GM18519 (cell line): ENCODE measurements at regions not wholly inside any gene's neighbourhood (a gene's known extent, or its start where the extent isn't known, plus 50 kb on each side); places are given as distances from the start of the nearest gene placed in this dataset.
"Not testable (repeated sequence)": the region's sequence is repeated elsewhere in the genome, so short reads cannot be mapped to it uniquely, and the experiment has no call there.

Source experiments
- ATAC-seq: cut with Tn5 transposase; IDR thresholded peaks from one replicate; pipeline ENCODE4 v1.9.1; 2021; ENCODE audit warnings: mild to moderate bottlenecking, moderate library complexity; ENCODE audit not compliant: unreplicated experiment, low FRiP score

DNA sequence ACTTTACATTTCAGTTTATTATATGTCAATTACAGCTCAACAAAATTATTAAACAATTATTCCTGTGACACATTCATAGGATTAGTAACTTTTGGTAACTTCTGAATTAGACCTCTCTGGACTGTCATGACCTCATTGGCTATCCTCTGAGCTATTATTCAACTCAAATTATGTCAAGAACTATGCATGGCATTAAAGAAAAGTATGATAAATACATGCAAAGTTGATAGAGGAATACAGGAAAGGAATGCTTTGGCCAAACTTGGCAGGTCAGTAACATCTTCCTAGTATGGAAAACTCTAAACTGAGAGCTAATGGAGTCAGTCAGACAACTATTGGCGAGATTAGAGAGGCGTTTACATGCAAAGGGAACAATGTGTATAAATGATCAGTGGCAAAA is 158.4 kb downstream of the DUSP10 start:
- ATAC-seq = no peak

DNA sequence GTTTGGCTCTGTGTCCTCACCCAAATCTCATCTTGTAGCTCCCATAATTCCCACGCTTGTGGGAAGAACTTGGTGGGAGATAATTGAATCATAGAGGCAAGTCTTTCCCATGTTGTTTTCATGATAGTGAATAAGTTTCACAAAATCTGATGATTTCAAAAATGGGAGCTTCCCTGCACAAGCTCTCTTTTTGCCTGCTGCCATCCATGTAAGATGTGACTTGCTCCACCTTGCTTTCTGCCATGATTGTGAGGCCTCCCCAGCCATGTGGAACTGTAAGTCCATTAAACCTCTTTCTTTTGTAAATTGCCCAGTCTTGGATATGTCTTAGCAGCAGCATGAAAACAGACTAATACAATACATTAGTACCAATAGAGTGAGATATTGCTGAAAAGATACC is 154.9 kb downstream of the DUSP10 start:
- ATAC-seq = not testable (repeated sequence)

DNA sequence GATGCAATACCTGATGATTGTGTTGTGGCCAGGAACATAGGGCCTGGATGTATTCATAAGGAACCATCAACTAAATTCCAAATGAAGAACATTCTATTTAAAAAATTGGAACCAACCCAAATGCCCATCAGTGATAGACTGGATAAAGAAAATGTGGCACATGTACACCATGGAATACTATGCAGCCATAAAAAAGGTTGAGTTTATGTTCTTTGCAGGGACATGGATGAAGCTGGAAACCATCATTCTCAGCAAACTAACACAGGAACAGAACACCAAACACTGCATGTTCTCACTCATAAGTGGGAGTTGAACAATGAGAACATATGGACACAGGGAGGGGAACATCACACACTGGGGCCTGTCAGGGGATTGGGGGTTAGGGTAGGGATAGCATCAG is 150.6 kb downstream of the DUSP10 start:
- ATAC-seq = not testable (repeated sequence)

DNA sequence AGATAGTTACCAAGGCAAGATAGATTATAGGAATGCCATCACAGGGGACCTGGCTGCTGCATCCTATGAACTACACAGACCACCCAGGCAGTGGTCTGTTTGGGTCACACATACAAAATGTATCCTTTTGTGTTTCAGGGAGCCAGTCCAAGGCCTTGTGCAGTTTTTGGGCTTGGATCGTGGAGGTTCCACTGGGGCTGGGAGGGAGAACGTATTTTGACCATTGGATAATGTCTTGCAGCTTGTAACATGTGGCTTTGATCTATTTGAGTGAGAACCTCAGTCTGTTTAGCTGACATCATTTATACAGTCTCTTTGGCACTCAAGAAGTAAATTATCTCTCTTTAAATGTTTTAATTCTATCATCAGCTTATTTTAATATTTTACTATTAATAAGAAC is 147.3 kb downstream of the DUSP10 start:
- no peak for ATAC-seq

DNA sequence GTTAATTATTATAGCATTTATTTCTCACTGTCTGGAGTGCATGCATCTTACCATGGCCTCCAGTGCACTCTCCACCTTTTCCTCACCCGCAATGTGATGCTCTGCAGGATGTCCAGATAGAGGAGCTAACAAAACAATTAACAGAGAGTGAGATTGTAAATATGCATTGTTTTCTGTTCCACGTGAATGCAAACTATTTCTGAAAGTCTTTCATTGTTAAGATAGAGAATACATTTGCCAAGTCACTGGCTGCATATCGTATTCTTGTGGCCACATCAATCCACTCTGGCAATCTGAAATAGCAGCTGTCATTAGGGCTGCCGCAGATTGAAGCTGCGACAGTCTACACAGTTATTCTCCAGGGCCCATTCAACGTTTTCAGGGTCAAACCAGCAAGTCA is 143.8 kb downstream of the DUSP10 start:
- ATAC-seq = no peak

DNA sequence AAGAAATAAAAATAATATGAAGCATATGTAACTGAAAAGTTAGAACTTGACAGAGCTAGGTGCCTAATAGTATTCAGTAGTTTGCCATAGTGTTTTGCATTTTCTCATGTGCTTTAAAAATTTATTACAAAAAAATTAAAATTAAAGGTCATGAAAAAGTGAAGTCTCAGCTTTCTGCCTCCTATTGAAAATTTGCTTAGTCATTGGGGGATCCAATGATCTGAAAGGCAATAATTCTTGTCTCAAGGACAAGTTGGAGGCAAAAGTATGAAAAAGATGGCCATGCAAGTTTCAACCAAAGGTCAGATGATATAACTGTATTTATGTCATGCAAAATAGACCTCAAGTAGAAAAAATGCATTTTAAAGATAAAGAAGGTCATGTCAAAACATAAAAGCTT is 140.7 kb downstream of the DUSP10 start:
- ATAC-seq = no peak

DNA sequence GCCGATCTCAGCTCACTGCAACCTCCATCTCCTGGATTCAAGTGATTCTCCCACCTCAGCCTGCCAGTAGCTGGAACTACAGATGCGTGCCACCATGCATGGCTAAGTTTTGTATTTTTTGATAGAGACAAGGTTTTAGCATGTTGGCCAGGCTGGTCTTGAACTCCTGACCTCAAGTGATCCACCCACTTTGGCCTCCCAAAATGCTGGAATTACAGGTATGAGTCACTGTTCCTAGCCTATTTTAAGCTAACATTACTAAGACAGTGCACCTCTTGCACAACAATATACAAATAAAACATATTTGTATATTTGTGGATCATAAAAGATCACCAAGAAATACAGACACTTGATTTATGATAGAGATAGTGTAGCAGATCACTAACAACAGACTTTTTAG is 139.1 kb downstream of the DUSP10 start:
- ATAC-seq = no peak

DNA sequence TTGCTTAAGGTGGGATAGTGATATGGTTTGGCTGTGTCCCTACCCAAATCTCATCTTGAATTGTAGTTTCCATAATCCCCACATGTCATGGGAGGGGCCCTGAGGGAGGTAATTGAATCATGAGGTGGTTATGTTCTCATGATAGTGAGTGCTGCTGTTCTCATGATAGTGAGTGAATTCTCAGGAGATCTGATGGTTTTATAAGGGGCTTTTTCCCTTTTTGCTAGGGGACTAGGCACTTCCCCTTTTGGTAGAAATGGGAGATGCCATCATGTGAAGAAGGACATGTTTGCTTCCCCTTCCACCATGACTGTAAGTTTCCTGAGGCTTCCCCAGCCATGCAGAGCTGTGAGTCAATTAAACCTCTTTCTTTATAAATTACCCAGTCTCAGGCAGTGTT is 137.5 kb downstream of the DUSP10 start:
- not testable (repeated sequence) for ATAC-seq

DNA sequence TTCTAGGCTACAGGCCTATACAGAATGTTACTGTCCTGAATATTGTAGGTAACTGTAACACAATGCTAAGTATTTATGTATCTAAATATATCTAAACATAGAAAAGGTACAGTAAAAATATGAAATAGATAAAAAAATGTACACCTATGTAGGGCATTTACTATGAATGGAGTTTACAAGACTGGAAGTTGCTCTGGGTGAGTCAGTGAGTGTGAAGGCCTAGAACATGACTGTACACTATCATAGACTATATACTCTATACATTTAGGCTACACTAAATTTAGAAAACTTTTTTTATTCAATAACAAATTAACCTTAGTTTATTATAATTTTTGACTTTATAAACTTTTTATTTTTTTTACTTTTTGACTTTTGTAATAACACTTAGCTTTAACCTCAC is 136.9 kb downstream of the DUSP10 start:
- ATAC-seq = no peak

DNA sequence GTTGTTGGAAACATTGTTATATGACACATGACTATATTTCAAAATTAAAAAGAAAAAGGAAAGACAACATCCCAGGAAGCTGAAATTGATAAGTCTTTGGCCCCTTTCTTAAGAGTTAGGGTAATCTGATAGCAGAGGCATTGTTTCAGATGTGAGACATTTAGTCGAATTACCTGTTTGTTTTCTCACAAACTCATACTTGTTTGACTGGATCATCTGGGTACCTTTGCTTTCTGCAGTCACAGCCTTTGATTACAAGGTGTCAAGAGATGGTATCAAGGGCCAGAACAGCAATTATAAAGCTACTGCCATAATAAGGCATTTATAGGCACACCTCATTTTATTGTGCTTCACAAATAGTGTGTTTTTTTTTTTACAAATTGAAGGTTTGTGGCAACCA is 136.3 kb downstream of the DUSP10 start:
- no peak for ATAC-seq

DNA sequence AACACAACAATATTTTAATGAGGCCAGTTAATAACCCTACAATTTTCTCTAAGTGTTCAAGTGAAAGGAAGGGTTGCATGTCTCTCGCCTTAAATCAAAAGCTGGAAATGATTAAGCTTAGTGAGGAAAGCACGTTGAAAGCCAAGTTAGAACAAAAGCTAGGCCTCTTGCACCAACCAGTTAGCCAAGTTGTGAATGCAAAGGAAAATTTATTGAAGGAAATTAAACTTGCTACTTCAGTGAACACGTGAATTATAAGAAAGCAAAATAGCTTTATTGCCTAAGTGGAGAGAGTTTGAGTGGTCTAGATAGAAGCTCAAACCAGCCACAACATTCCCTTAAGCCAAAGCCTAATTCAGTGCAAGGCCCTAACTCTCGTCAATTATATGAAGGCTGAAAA is 135.6 kb downstream of the DUSP10 start:
- ATAC-seq = no peak

DNA sequence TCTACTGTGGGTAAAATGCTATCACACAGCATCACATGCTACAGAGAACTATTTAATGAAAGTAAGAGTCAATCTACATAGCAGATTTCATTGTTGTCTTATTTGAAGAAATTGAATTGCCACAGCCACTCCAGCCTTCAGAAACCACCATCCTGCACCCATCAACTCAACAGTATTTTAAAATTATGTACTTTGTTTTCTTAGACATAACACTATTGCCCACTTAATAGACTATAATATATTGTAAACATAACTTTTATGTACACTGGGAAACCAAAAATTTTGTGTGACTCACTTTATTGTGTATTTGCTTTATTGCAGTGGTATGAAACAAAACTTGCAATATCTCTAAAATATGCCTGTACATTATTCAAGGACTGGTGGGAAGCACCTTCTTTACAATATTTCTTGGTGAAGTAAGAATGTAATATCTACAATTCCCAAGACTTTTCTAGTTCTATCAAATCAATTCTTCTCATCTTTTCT is 133.0 kb downstream of the DUSP10 start:
- no peak for ATAC-seq

DNA sequence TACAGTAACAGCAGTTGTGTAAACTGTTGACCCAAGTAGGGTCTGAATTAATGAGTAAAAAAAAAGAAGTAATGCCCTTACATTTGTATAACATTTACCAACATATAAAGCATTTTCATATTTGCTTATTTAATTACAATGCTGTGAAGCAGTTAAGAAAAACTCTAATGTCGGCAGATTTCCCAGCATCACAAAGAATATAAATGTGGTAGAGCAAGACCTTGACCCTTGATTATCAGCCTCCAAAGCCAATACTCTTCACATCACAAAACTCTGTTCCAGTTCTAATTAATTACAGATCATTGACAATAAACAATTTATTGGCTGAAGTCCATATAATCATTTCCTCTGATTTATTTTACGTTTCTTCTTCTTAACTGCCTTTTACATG is 130.2 kb downstream of the DUSP10 start:
- ATAC-seq = no peak

DNA sequence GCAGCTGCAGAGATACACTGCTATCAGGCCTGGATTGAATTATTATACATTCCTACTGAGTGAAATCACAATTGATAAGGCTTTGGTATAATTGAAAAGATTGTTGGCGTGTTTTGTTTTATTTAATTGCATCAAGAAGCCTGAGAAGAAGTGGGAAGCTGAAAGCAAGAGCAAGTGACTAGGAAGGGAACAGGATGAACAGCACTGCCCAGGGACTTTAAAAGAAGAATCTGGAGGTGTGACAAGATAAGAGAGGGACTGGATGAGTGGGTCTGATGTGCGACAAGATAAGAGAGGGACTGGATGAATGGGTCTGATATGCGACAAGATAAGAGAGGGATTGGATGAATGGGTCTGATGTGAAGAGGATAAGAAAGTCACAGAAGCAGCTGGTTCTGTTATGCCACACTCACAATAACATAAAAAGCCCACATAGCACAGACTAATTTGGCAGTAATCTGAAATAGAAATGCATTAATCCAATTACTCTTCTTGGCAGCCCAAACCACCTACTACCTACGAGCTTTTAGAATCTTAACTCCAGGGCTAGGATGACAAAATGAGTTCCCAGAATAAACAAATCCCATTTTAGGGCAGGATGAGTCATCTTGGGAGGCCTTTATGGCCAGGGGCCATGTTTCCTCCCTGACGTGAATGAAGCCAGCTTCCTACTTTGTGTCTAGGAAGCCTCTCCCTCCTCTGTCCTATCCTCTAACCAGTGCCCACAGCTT is 129.7 kb downstream of the DUSP10 start:
- no peak for ATAC-seq

DNA sequence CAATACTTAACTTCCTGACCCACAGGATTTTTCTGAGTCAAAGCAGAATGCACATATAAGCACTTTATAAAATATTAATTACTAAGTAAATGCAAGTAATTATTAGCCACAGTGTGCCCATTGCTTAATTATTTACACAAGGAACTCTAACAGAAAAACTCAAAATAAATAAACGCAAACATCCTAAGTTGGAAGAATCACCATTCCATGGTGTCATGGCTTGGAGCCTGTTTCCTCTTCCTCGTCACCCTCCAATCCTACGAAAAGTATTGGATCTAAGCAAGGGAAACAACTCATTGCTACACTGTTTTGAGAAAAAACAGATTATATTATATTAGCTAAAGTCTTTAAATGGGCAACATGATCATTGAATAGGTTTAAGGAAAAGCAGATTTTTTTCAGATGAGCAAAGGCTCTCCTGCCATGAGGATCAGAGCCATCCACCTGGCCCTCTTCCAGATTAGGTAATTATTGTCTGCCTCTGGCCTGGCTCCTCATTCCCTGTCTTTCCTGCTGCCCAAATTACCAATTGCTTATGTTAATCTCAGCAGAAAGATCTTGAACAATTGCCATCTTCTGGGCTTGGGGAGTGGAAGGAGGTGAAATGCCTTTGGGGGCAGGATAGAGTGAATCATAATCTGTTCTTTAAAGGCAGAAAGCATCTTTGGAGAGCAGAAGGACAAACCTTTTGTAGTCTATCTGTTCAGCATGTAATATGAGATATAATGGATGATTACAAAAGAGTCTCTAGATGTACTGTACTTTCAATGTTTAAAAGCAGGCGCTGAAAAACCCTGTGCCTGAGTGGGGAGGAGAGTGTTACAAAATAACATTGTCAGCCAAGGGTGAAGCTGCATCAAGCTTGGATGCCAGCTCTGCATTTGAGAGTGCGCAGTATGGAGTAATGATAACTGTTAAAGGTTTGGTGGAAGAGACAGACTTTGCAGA is 121.2 kb downstream of the DUSP10 start:
- no peak for ATAC-seq

DNA sequence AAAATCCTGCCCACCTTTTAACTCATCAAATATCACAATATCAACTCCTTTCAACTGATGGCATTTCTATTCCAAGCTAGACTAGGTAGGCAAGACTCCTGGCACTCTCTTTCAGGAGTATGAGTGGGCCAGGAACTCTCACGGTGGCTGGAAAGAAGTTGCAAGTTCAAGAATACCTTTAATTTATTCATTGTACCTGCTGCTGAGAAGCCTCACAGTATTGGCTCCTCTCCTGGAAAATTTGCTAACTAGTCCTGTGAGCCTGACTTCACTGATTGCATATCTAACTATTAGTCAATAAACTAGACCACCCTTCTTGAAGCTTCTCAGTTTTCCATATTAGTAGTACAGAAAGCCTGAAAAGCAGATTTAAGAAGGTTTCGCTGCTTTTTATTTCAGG is 120.2 kb downstream of the DUSP10 start:
- ATAC-seq = no peak

DNA sequence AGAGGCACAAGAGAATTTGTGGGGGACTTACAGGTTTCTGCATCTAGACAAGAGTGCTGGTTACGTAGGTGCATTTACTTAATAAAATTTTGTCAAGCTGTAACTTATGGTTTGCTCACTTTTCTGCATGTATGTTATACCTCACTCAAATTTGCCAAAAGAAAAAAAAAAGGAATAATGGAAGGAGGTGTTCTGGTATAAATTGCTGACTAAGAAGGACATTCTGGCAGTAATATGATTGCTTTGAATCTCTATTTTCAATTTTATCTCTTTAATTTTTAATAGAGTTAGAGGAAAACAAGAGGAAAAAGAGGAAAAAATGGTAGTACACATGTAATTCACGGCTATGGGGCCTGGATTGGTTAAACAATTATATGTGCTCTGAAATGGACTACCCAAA is 119.5 kb downstream of the DUSP10 start:
- ATAC-seq = no peak

DNA sequence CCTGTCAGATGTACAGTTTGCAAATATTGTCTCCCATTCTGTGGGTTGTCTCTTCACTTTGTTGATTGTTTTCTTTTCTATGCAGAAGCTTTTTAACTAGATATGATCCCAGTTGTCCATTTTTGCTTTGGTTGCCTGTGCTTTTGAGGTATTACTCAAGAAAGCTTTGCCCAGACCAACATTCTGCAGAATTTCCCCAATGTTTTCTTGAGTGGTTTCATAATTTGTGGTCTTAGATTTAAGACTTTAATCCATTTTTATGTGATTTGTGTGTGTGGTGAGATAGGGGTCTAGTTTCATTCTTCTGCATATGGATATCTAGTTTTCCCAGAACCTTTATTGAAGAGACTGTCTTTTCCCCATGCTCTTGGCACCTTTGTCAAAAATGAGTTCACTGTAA is 116.9 kb downstream of the DUSP10 start:
- ATAC-seq = no peak

DNA sequence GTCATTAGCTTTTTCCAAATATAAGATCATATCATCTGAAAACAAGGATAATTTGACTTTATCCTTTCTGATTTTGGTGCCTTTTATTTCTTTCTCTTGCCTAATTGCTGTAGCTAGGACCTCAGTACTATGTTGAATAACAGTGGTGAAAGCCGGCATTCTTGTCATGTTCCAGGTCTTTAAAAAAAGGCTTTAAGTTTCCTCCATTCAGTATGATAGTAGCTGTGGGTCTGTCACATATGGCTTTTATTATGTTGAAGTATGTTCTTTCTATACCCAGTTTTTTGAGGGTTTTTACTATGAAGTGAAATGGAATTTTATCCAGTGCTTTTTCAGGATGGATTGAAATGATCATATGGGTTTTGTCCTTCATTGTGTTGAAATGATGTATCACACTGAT is 115.8 kb downstream of the DUSP10 start:
- no peak for ATAC-seq

DNA sequence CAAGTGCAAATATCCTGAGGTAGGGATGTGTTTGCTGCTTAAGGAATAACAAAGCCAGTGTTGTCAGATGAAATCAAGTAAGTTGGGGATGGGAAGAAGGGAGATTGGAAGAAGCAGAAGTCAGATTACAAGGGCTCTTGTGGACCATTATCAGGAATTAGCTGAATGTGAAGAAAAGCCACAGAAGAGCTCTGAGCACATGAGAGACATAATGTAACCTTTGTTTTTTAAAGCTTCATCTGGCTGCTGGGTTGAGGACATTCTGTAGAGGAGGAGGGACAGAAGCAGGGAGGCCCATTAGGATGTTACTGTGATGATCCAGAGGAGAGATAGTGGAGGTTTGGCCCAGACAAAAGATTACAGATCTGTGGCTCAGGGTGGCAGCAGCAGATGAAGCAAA is 111.7 kb downstream of the DUSP10 start:
- no peak for ATAC-seq

DNA sequence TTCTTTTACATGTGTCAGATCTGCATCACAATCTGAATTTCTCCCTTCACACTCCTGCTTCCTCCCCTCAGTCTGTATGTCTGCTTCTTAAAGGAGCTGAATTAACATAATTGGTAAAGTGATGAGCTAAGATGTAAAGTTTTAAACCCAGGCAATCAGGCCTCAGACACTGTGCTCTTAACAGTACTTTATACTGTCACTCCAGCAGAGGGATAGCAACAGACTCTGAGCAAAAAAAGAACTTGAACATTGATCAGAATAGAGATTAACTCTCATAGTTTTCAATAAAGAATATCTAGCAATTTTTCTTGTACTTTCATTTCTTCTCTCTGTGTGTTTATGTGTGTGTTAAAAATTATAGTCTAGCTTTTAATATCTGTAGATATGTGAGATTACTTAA is 110.3 kb downstream of the DUSP10 start:
- ATAC-seq = no peak

DNA sequence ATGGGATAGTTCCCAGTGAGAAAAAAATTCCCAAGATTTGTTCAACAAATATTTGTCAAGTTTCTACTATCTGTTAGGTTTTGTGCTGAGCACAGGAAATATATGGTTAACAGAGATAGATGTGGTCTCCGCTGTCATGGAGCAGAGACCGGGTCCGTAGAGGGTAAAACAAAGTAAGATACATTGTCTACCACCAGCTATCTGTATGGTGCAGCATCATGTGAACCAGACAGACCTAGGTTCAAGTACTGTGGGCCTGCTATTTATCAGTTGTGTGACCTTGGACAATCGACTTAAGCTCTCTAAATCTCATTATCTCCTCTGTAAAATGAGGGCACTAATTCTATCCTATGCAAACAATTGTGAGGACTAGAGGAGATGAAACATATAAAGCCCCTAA is 109.8 kb downstream of the DUSP10 start:
- no peak for ATAC-seq
